Neural crest cell (in vitro differentiated cells): ENCODE measurements at regions not wholly inside any gene's neighbourhood (a gene's known extent, or its start where the extent isn't known, plus 50 kb on each side); places are given as distances from the start of the nearest gene placed in this dataset.

Source experiments
- DNase-seq: peaks from one replicate; pipeline ENCODE4 v3.0.0; 2021; ENCODE audit warnings: low read depth, mixed read lengths, low spot score
- H3K27ac Mint-ChIP-seq: one replicate; pipeline ENCODE4 v1.8.0; 2021; ENCODE audit warnings: mild to moderate bottlenecking, mixed read lengths; ENCODE audit not compliant: unreplicated experiment
- H3K27me3 Mint-ChIP-seq: 2 replicates; pipeline ENCODE4 v1.8.0; 2021; ENCODE audit warnings: low read depth, mild to moderate bottlenecking, mixed read lengths
- H3K36me3 Mint-ChIP-seq: 2 replicates; pipeline ENCODE4 v1.8.0; 2021; ENCODE audit warnings: low read depth, mild to moderate bottlenecking, mixed read lengths
- H3K4me1 Mint-ChIP-seq: 2 replicates; pipeline ENCODE4 v1.8.0; 2021; ENCODE audit warnings: mixed read lengths
- H3K4me3 Mint-ChIP-seq: one replicate; pipeline ENCODE4 v1.8.0; 2021; ENCODE audit warnings: mild to moderate bottlenecking, mixed read lengths
- H3K9me3 Mint-ChIP-seq: 2 replicates; pipeline ENCODE4 v1.8.0; 2021; ENCODE audit warnings: mixed read lengths
- TF ChIP-seq, protein P1 (sequence below): fragments of 200-600 bp; sonication (generic); conservative IDR thresholded peaks from 2 replicates; pipeline ENCODE4 v1.5.0; 2021; ENCODE audit warnings: antibody characterized with exemption, mild to moderate bottlenecking

DNA sequence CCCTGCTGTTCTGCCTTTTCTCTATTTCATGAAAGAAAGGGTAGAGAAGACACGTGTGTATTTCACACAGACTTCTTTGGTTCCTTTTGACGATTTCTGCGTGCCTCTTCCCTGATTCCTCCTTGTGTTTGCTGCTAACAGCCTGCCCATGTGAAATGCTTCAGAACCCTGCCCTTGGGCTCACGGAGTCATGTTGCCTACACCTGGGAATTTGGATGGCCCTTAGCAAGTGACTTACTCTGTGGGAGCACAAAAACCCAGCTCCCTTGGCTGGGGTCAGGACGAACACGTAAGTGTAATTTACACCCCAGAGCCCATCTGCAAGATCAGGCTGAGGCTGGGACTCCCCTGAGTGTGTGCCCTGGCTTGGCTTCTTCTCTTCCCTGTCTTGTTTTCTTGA, 220.3 kb upstream of the BCOR start:
- H3K4me3 Mint-ChIP-seq: no peak overlapping the region
- H3K36me3 Mint-ChIP-seq: peaks cover 15% of the 10 kb centered on the region
- H3K27me3 Mint-ChIP-seq: no peaks in the 10 kb centered on the region
- peaks cover 19% of the 10 kb centered on the region for H3K9me3 Mint-ChIP-seq
- no peak for DNase-seq
- H3K4me1 Mint-ChIP-seq: peaks cover 5% of the 10 kb centered on the region
- no peak overlapping the region for H3K27ac Mint-ChIP-seq
- TF ChIP-seq, protein P1, sequence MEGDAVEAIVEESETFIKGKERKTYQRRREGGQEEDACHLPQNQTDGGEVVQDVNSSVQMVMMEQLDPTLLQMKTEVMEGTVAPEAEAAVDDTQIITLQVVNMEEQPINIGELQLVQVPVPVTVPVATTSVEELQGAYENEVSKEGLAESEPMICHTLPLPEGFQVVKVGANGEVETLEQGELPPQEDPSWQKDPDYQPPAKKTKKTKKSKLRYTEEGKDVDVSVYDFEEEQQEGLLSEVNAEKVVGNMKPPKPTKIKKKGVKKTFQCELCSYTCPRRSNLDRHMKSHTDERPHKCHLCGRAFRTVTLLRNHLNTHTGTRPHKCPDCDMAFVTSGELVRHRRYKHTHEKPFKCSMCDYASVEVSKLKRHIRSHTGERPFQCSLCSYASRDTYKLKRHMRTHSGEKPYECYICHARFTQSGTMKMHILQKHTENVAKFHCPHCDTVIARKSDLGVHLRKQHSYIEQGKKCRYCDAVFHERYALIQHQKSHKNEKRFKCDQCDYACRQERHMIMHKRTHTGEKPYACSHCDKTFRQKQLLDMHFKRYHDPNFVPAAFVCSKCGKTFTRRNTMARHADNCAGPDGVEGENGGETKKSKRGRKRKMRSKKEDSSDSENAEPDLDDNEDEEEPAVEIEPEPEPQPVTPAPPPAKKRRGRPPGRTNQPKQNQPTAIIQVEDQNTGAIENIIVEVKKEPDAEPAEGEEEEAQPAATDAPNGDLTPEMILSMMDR: no peak

DNA sequence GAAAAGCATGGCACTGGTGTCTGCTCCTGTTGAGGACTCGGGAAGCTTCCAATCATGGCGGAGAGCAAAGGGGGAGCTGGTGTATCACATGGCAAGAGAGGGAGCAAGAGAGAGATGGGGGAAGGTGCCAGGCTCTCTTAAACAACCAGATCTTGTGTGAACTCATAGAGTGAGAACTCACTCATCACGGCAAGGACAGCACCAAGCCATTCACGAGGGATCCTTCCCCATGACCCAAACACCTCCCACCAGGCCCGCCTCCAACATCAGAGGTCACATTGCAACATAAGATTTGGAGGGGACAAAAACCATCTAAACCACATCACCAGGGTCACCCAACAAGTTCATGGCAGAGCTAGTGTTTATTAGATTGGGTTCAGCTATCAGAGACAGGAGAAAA, 218.7 kb upstream of the BCOR start:
- H3K27ac Mint-ChIP-seq: no peak overlapping the region
- peaks cover 15% of the 10 kb centered on the region for H3K36me3 Mint-ChIP-seq
- DNase-seq: no peak
- no peaks in the 10 kb centered on the region for H3K27me3 Mint-ChIP-seq
- no peak overlapping the region for H3K4me3 Mint-ChIP-seq
- TF ChIP-seq, protein P1: no peak
- H3K4me1 Mint-ChIP-seq: peaks cover 5% of the 10 kb centered on the region
- H3K9me3 Mint-ChIP-seq: peaks cover 19% of the 10 kb centered on the region

DNA sequence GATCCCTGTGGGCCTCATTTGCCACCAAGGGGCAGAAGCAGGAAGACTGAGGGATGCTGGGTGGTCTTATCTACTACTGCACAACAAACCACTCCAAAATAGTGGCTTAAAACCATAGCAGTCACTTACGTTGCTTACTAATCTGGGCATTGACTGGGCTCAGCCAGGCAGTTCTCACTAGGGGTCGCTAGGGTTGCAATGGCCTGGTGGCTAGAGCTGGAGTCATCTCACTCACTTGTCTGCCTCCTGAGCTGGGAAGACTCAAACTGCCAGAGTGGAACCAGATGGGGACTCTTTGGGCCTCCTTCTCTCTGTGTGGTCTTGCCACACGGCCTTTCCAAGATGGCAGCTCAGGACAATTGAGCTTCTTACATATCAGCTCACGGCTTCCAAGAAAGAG, 216.3 kb upstream of the BCOR start:
- Mint-ChIP-seq H3K27me3 (no peaks in the 10 kb centered on the region), H3K27ac (no peak overlapping the region), H3K4me3 (no peak overlapping the region), H3K36me3 (peaks cover 5% of the 10 kb centered on the region), H3K9me3 (peaks cover 5% of the 10 kb centered on the region), H3K4me1 (peaks cover 5% of the 10 kb centered on the region)
- TF ChIP-seq, protein P1: no peak
- no peak for DNase-seq

DNA sequence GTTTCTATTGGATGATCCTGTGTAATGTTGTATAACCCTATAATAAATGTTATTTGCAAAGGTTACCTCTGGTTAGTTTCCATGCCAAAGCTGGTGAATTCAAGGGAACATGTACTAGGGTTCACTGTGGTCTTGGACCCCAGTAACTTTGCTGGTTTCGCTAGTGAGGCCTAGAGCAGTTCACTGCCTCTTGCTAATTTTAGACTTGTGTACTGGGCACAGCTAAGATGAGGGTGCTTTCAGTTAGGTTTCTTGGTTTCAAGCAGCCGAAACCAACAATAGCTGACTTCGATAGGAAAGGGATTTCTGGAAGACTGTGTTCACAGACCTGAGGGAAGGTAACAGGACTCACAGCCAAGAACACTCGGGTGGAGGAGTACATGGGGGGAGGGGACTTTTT, 215.5 kb upstream of the BCOR start:
- H3K27me3 Mint-ChIP-seq: no peaks in the 10 kb centered on the region
- no peak for DNase-seq
- no peaks in the 10 kb centered on the region for H3K4me1 Mint-ChIP-seq
- peaks cover 5% of the 10 kb centered on the region for H3K9me3 Mint-ChIP-seq
- H3K36me3 Mint-ChIP-seq: peaks cover 5% of the 10 kb centered on the region
- TF ChIP-seq, protein P1: no peak
- no peak overlapping the region for H3K27ac Mint-ChIP-seq
- no peak overlapping the region for H3K4me3 Mint-ChIP-seq

DNA sequence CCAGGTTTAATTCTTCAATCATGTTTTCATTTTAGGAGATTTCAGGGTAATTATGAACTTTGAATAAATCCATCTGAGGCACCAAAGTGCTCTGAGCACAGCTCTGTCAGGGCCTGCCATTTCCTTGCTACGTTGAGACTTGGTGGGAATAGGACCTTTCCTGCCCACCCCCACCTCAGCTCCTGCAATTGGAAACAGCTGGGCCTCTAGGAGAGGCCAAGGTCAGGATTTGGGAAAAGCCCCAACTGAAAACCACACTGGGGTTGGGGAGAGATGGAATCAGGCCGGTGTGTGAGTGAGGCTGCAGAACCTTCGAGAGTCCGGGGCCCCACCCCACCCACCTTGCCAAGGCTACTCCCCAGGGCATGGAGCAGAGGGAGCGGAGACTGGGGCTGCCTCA, 212.7 kb upstream of the BCOR start:
- no peak overlapping the region for H3K4me3 Mint-ChIP-seq
- TF ChIP-seq, protein P1: no peak
- no peak for DNase-seq
- H3K27me3 Mint-ChIP-seq: no peaks in the 10 kb centered on the region
- no peaks in the 10 kb centered on the region for H3K9me3 Mint-ChIP-seq
- H3K27ac Mint-ChIP-seq: no peak overlapping the region
- H3K4me1 Mint-ChIP-seq: no peaks in the 10 kb centered on the region
- H3K36me3 Mint-ChIP-seq: peaks cover under 1% of the 10 kb centered on the region

DNA sequence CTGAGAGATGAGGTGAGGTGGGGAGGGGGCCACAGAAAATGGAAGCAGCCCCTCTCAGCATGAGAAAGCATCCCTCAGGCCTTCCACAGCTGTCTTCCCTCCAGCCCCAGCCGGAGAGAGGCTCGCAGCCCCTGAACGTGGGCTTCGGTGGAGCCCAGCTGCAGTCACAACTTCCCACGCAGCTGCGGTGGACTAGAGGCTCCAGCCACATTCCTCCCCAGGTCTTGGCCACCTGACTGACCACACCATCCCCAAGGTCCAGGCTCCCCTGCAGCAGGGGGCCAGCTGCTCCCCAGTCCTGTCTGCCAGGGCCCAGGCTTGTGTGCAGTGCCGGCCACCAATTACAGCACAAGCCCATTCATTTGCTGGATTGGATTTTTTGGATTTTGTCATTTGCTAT, 212.3 kb upstream of the BCOR start:
- Mint-ChIP-seq H3K9me3 (no peaks in the 10 kb centered on the region), H3K27me3 (no peaks in the 10 kb centered on the region), H3K4me1 (no peaks in the 10 kb centered on the region), H3K36me3 (no peaks in the 10 kb centered on the region), H3K27ac (no peak overlapping the region), H3K4me3 (no peak overlapping the region)
- TF ChIP-seq, protein P1: no peak
- no peak for DNase-seq
